ENCODE measurements at regions not wholly inside any gene's neighbourhood (a gene's known extent, or its start where the extent isn't known, plus 50 kb on each side); places are given as distances from the start of the nearest gene placed in this dataset.

DNA sequence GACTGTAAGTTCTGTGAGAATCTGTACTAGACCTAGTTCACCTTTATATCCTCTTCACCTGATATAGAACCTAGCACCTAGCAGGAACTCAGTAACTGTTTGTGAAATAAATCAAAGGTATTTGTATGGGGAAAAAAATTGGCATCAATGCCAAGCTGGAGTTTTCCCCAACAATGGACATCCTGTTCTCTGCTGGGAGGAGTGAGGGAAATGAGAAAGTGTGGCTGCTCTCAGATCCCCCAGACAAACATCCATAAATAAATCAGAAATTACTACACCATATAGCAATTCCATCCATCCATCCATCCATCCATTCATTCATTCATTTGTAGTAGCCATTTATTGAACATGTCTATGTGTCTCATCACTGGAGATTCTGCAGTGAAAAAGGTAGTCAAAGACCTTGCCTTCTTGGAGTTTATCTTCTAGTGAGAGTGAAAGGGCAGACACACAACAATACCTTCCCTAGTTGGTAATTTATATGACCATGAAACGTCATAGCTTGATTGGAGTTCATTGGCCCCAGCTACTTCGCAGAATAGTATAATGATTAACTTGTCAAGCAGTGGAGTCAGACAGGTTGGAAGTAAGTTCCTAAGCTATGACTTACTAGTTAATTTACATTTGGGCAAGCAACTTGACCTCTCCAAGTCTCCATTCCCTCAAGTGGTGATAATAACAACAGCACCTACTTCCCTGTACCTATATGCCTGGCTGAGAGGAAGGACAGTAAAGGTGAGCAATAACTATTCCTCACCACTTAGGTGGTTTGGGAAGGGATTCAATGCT lies 98.7 kb upstream of the KIT start:
- TF ChIP-seq POLR2AphosphoS5 (IDR thresholded peaks at IDR 0.05; ENCODE audit: low read depth), result no peak
- TF ChIP-seq, protein P1, sequence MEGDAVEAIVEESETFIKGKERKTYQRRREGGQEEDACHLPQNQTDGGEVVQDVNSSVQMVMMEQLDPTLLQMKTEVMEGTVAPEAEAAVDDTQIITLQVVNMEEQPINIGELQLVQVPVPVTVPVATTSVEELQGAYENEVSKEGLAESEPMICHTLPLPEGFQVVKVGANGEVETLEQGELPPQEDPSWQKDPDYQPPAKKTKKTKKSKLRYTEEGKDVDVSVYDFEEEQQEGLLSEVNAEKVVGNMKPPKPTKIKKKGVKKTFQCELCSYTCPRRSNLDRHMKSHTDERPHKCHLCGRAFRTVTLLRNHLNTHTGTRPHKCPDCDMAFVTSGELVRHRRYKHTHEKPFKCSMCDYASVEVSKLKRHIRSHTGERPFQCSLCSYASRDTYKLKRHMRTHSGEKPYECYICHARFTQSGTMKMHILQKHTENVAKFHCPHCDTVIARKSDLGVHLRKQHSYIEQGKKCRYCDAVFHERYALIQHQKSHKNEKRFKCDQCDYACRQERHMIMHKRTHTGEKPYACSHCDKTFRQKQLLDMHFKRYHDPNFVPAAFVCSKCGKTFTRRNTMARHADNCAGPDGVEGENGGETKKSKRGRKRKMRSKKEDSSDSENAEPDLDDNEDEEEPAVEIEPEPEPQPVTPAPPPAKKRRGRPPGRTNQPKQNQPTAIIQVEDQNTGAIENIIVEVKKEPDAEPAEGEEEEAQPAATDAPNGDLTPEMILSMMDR (IDR thresholded peaks at IDR 0.05; ENCODE audit: insufficient read depth, low read length), result no peak

Measured in HL-60 (cell line).